Brain pericyte (primary cell): ENCODE measurements at regions not wholly inside any gene's neighbourhood (a gene's known extent, or its start where the extent isn't known, plus 50 kb on each side); places are given as distances from the start of the nearest gene placed in this dataset.

Source experiments
- DNase-seq: peaks from one replicate; pipeline ENCODE4 v3.0.0-alpha.2; 2012; ENCODE audit warnings: low read depth, low spot score

- DNase-seq: no peak
Measured at GRCh38 chr5:135235551-135236227, 163.3 kb downstream of the MACROH2A1 start.

- DNase-seq: no peak
Measured at GRCh38 chr5:135234666-135235401, 164.2 kb downstream of the MACROH2A1 start.

- DNase-seq: no peak
Measured at GRCh38 chr5:135234242-135234641, 164.8 kb downstream of the MACROH2A1 start.

GRCh38 chr5:135233477-135233876, 165.6 kb downstream of the MACROH2A1 start:
- no peak for DNase-seq

GRCh38 chr5:135232958-135233357, 166.1 kb downstream of the MACROH2A1 start:
- no peak for DNase-seq

- DNase-seq: no peak
Measured at GRCh38 chr5:135231289-135231688, 167.7 kb downstream of the MACROH2A1 start.

- DNase-seq: peak; percentile 48
Measured at GRCh38 chr5:135230251-135230925, 168.6 kb downstream of the MACROH2A1 start.

- DNase-seq: no peak
Measured at GRCh38 chr5:135229679-135230132, 169.3 kb downstream of the MACROH2A1 start.

GRCh38 chr5:135229122-135229521, 169.9 kb downstream of the MACROH2A1 start:
- DNase-seq: no peak

- DNase-seq: no peak
Measured at GRCh38 chr5:135228222-135228621, 170.8 kb downstream of the MACROH2A1 start.

- DNase-seq: no peak
Measured at GRCh38 chr5:135227064-135228022, 171.7 kb downstream of the MACROH2A1 start.

- DNase-seq: no peak
Measured at GRCh38 chr5:135225856-135226560, 173.0 kb downstream of the MACROH2A1 start.

GRCh38 chr5:135223891-135224625, 175.0 kb downstream of the MACROH2A1 start:
- no peak for DNase-seq

- DNase-seq: no peak
Measured at GRCh38 chr5:135223404-135223803, 175.6 kb downstream of the MACROH2A1 start.

- no peak for DNase-seq
Measured at GRCh38 chr5:135222771-135223170, 176.3 kb downstream of the MACROH2A1 start.

- no peak for DNase-seq
Measured at GRCh38 chr5:135222171-135222681, 176.8 kb downstream of the MACROH2A1 start.

- DNase-seq: no peak
Measured at GRCh38 chr5:135221696-135222095, 177.3 kb downstream of the MACROH2A1 start.

GRCh38 chr5:135221187-135221473, 177.9 kb downstream of the MACROH2A1 start:
- DNase-seq: no peak

- DNase-seq: no peak
Measured at GRCh38 chr5:135220394-135221186, 178.4 kb downstream of the MACROH2A1 start.
